NCI-H345 (cell line): ENCODE measurements at regions not wholly inside any gene's neighbourhood (a gene's known extent, or its start where the extent isn't known, plus 50 kb on each side); places are given as distances from the start of the nearest gene placed in this dataset.

Experiments used
- DNase-seq: peaks from one replicate; lab custom pipeline; 2025; lab: John Stamatoyannopoulos, UW

GRCh38 chr4:125951261-125951887 lies 636.6 kb downstream of the FAT4 start:
- no peak for DNase-seq

- DNase-seq = no peak
These were observed 637.9 kb downstream of the FAT4 start for GRCh38 chr4:125952631-125953030.

DNA sequence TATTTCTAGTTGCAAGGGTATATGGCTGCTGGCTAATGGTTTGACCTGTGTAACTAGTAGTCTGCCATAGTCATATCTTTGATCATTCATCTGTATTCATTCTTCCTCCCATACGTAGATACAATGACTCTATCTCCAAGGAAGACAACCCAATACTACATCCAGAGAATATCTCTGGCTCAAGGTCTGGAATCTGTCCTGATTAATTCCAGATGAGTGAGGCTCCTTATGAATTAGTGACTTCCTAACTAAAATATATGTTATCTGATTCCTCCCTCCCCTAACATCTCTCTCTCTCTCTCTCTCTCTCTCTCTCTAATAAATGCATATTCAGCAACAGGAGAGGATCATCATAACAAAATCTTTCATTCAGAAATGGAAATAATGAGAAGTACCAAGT lies 641.5 kb downstream of the FAT4 start:
- no peak for DNase-seq

DNA sequence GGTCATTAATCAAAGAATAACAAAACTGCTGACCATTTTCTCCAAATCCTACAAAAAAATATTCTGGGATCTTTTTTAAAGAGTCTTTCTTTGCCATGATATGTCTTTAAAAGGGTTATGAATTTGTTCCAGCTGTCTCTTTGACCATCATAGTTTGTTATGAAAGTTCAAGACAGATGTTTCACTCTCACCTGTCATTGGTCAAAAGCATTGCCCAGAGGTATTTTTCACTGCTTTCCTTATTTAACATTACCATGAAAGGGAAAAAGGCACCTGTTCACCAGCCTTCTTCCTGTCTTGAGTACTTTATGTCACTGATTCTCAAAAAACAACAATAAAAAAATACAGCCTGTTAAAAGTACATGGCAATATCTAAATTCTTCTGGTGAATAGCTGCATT lies 643.8 kb downstream of the FAT4 start:
- DNase-seq = no peak

DNA sequence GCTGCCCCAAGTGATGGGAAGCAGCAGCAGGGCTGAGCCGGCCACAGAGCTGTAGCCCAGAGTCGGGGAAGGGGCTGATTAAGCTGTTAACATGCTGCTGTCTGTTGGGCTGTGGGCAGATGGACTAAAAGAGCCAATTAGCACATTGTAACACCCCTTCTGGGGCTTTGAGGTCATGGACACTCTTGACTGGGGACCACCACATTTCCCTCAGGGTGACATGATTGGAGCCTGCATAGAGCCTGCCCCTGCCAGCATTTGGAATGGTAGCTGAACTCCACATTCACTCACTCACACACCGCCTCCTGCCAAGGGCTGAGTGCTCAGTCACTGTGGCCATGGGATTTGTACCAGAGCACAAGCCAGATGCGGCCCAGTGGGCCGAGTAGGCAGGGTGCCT lies 646.9 kb downstream of the FAT4 start:
- DNase-seq = no peak

- no peak for DNase-seq
These were observed 661.2 kb downstream of the FAT4 start for GRCh38 chr4:125975861-125976397.

DNA sequence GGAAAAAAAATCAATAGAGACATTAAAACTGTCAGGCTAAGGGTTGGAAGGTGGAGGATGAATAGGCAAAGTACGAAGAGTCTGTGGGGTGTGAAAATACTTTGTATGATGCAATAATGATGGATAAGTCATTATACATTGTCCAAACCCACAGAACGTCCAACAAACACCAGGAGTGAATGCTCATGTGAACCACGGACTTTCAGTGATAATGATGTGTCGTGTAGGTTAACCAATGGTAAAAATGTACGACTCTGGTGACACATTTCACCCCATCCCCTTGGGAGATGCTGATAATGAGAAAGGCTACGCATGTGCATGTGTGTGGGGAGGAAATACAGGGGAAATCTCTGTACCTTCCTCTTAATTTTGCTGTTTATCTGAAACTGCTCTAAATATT lies 665.2 kb downstream of the FAT4 start:
- no peak for DNase-seq

DNA sequence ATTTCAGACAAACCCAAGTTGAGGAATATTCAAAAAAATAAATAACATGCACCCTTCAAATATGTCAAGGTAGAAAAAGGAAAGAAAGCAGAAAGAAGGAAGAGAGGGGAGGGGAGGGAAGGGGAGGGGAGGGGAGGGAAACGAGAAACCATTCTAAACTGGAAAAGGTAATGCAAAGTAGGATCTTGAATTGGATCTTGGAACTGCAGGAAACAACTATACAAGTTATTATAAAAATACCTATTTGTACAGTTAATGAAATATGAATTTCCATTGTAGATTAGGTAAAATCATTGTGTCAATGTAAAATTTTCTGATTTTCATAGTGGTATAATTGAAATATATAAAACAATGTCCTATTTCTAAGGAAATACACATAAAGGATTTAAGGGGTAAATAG lies 668.4 kb downstream of the FAT4 start:
- DNase-seq = no peak

DNA sequence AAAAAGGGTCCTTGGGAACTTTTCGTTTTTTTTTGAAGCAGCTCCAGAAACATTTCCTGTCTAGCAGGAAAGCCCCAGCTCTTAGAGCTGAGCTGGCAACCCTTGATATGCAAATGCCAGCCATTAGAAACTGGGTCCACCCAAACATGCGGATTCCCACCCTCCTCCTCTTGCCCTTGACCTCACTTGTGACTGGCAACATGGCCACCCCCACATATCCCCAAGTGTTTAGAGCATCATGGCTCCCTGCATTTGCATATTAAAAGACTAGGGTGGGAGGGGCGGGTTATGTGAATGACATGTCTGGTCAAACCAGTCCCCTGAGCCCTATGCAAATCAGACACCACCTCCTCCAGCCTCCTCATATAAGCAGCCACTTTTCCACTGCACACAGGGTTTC lies 671.1 kb downstream of the FAT4 start:
- no peak for DNase-seq

DNA sequence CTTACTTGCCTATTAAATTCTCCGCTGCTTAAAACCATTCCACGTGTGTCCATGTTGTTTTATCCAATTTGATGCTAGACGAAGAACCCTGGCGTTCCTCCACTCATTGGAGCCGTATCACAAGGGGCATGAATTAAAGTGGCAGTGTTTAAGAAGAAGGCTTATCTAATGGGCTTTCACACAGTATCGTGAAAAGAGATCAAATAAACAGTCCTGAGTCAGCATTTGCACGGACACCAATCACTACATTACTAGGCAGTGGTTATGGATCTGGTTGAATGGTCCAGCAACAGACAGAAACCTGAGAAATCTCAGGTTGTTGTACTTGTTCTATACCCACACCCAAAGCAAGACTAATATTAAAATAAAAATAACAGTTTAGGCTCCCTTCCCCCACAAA lies 671.6 kb downstream of the FAT4 start:
- DNase-seq = no peak

DNA sequence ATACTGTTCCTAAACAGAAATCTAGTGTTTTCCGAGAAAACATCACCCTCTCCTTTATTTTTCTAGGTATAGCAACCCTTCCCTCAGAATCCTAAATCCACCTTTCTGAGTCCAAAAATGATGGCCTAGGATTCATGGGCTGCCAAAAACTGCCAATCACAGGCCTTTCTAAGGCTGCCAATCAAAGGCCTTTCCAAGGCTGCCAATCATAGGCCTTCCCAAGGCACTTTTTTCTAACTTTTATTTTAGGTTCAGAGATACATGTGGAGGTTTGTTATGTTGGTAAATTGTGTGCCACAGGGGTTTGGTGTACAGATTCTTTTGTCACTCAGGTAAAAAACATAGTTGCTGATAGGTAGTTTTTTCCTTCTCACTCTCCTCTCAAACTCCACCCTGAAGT lies 673.7 kb downstream of the FAT4 start:
- DNase-seq = no peak

- DNase-seq = no peak
These were observed 676.6 kb downstream of the FAT4 start for GRCh38 chr4:125991398-125991797.

DNA sequence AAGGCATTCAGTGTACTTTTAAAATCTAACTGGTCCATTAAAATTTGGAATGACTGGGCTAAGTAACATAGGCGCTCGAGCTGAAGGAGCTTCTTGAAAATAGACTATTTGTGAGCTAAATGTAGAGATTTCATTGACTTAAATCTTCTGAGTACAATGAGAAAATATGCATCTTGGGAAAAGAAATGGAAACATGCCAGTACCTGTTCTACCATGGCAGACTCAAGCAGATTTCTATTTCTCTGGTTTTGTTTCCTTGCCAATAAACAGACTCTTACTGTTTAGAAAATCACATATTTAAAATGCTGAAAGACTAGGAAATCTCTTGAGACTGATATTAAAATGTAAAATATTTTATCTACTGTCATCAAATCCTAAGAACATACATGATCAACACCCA lies 678.1 kb downstream of the FAT4 start:
- DNase-seq = no peak

DNA sequence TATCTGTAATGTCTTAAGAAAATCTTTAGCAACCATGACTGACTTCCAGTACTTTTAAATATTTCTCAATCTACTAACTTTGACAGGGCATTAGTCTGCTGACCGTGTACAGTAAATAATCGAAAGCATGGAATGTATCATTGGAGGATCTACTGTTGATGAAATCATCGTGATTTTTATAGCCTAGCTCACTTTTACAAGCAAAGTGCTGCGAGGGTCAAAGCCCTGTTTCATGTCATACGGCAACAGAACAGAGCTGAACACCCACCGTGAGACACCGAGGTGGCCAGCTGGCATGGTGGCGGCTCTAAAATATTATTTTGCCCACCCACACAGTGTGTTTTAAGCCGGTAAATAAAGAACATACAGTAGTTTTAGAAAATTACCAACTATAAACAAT lies 679.3 kb downstream of the FAT4 start:
- DNase-seq = no peak

- no peak for DNase-seq
These were observed 679.7 kb downstream of the FAT4 start for GRCh38 chr4:125994430-125994829.

DNA sequence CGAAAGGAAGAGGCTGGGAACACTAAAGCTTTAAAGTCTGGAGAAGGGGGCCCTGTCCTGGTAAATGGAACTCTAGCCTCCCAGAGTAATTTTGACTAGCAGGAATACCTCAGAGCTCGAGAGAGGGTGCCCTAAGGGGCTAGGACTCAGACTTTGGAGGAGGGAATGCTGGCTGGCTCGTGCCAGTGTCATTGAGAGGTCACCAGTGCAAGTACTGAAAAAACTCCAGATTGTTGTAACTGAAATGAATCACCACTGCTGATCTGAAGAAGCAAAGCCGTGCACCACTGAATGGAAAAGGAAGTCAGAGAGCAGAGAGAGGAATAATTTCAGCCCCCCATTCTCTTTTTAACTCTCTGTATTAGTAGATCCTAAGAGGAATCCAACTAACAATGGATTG lies 690.2 kb downstream of the FAT4 start:
- no peak for DNase-seq

DNA sequence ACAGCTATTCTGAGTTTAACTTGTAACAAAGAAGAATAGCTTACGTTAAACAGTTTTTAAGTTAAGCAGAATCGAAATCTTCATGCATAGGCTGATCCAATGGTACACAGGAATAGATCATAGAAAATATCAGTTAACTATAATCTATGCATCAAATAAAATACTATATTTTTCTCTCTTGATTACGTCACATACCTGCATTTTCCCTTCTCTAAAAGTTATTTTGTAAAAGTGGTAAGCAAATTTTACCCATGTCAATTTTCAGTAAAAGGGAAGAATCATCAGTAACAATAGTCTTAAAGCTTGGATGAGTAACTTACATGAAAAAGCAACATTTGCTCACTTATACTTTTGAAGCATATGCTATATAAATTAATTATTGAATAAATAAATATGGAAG lies 692.4 kb downstream of the FAT4 start:
- DNase-seq = no peak

- no peak for DNase-seq
These were observed 698.0 kb downstream of the FAT4 start for GRCh38 chr4:126012691-126013290.

DNA sequence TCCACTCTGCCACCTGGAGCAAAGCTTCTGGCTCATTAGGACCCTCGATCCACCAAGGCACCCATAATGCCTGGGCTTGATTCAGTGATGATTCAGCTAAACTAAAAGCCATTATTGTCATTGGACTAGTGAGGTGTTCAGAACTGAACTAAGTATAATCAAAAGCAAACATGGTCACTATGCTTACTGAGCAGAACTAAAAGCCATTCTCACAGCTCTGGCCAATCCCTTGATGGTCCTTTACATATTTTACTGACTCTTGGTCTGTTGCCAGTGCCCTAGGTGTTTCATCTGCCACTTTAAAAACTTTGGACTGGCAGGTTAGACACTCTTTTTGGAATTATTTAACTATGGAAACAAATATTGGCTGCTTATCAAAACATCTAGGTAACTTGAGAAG lies 703.5 kb downstream of the FAT4 start:
- DNase-seq = no peak

- no peak for DNase-seq
These were observed 709.1 kb downstream of the FAT4 start for GRCh38 chr4:126023896-126024295.

GRCh38 chr4:126027601-126028000 lies 712.8 kb downstream of the FAT4 start:
- no peak for DNase-seq

- DNase-seq = no peak
These were observed 714.1 kb downstream of the FAT4 start for GRCh38 chr4:126028876-126029275.

- DNase-seq = no peak
These were observed 722.5 kb downstream of the FAT4 start for GRCh38 chr4:126037231-126037630.

- DNase-seq = no peak
These were observed 723.9 kb downstream of the FAT4 start for GRCh38 chr4:126038502-126039144.
